HG02884 (cell line): ENCODE measurements at regions not wholly inside any gene's neighbourhood (a gene's known extent, or its start where the extent isn't known, plus 50 kb on each side); places are given as distances from the start of the nearest gene placed in this dataset.

Experiments used
- ATAC-seq: cut with Tn5 transposase; IDR thresholded peaks from one replicate; pipeline ENCODE4 v1.9.1; 2021; ENCODE audit warnings: mild to moderate bottlenecking, moderate library complexity; ENCODE audit not compliant: unreplicated experiment

DNA sequence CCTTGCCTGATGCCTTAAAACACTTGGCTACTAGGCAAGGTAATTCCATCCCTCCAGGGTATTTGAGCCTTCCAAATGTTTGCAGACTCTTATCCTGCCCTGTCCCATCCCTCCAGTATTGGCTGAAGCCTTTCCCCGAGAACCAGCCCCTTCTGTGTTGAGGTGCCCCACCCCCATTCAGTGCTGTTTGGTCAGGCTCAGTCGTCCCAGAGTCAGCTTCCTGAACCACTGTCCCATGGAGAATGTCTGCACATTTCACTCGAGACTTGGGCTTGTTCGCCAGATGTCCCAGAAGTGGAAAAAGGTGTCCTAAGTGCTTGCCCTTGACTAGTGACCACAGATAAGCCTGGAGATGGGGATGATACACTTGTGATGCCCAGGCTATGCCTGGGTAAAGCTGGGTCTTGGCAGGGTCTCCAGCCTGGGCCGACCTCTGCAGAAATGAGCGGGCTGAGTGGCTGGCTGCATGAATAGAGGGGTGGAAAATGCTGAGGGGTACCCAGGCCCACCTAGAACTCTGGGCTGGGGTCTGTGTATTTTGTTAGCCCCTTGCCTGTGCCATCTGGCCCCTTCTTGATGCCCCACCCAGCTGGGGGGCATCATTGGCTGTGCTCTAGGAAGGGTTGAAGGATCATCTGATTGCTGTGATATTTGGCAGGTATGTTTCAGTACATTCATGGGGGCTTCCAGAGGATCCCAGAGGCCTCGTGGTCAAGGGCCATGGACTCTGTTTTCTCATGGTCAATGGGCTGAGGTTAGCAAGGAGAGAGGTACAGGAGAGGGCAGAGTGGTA lies 178.4 kb downstream of the MACROH2A1 start:
- ATAC-seq: no peak

GRCh38 chr5:135219868-135220267 lies 179.2 kb downstream of the MACROH2A1 start:
- ATAC-seq: no peak

DNA sequence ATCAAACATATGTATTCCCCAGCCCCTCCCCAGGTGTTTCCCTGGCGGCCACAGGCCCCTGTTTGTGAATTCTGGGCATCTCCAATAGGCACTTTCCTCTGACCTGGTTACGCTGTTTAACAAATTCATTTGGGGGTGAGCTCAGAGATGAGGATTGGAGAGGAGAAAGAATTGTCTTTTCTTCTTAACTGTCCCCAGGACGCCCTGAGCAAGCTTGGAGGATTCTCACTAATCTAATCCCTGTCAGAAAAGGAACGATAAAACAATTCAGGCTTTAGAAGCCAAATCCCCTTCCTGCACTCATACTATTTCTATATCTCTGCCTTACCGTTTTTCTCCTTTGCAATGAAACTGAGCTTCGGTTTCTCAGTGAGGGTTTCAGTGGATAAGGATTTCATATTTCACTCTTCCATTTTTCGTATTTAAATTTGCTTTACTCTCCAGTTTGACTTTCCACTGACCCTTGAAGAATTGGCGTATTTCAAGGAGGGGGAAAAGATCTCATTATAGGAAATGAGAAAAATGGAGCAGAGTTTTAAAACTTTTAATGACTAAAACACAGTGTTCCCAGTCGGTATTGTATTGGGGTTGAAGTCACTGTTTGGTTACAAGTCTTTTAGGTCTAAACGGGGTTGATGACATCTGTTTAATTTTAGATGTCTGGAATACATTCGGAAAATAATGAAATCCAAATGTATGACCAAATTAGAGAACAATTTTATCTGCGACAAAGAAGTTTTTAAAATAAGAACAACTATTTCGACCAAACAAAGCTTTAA lies 180.1 kb downstream of the MACROH2A1 start:
- no peak for ATAC-seq

DNA sequence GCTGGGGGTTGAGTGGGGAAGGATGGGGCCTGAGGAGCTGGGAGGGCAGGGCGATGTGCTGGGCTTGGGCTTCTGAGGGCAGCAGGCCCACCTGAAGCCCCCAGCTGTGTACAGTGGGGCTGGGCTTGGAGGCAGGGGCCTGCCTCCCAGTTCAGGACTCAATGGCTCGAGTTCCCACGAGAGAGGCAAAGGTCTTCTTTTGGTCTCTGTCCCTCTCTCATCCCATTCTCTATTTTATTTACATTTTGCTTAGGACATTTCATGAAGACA lies 180.6 kb downstream of the MACROH2A1 start:
- ATAC-seq: no peak

GRCh38 chr5:135217669-135218485 lies 181.2 kb downstream of the MACROH2A1 start:
- ATAC-seq: no peak

- ATAC-seq: no peak
Measured at GRCh38 chr5:135216471-135217343, 182.3 kb downstream of the MACROH2A1 start.

GRCh38 chr5:135215617-135216470 lies 181.8 kb upstream of the PITX1 start:
- ATAC-seq: no peak

DNA sequence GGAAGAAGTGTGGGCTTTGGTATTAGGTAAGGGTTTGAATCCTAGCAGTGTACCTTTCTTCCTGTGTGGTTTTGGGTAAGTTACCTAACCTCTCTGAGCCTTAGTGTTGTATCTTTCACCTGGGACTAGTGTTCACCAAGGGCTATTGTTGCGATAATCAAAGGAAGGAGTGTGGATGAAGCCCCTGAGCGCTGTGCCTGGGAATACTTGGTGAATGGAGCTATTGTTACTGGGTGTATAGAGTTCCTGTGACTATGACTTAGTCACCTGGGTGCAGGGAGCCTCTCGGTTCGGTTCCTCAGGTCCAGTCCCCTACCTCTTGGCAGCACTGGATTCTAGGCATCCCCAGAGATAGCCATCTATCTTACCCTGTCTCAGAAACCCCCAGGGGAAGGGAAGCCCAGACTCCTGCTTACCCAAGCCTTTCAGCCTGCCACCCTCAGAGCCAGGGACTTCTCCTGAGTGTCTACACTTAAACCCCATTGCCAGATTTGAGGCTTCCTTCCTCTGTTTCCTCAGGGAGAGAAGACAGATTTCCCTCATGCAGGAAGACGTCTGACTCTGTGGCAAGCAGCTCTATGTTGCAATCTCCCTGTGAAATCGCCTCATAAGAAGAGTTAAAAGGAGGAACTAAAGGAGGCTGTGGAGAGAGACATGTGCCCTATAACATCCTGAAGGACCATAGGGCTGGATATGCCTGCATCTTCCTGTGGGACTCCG lies 181.0 kb upstream of the PITX1 start:
- ATAC-seq: no peak

DNA sequence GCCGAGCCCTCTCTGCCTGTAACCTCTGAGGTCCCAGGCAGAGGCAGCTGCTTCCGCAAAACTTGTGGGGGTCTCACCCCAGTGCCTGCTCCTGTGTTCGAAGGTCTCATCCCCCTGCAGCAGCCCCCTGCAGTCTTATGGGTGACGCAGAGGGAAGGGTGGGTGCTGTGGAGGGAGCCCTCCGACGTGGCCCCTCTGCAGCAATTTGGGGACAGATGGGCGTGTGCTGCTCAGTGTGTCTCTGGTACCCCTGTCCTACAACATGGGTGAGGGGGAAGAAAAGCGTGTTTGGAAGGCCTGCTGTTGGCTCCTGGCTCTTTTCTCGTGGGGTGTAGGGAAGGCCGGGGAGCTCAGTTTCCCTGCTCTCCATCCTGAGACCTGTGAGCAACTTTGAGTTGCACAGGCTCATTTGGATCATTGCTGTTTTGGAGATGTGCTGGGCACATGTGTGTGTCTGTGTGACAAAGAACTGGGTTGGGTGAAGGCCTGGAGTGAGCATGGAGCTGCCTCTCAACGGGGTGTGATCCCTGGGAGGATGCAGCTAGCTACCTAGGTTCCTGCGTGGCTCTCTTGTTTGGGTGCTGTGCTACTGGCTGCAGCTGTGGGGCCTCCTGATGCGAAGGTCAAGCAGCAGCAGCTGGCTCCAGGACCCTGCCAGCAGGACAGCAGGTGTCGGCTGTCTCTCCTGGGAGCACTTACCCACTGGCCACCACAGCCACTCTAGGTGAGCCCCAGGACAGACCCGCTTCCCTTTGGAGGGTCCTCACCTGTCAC lies 179.6 kb upstream of the PITX1 start:
- no peak for ATAC-seq

DNA sequence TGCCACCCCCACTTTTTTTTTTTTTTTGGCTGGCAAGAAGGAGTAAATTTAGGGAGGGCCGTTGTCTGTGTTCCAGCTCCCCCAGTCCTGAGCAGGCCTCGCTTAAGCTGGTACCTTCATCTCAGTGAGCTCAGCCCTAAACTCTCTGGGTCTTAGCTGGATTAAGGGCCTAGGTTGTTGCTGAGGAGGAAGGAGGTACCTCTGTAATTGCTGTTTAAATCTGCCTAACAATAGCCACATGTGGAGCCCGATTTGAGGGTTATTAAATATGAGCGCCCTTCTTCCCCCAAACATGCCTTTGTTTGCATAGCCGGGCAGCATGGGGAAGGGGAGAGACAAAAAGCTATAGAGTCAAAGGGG lies 179.0 kb upstream of the PITX1 start:
- no peak for ATAC-seq

- no peak for ATAC-seq
Measured at GRCh38 chr5:135212361-135213026, 178.5 kb upstream of the PITX1 start.

DNA sequence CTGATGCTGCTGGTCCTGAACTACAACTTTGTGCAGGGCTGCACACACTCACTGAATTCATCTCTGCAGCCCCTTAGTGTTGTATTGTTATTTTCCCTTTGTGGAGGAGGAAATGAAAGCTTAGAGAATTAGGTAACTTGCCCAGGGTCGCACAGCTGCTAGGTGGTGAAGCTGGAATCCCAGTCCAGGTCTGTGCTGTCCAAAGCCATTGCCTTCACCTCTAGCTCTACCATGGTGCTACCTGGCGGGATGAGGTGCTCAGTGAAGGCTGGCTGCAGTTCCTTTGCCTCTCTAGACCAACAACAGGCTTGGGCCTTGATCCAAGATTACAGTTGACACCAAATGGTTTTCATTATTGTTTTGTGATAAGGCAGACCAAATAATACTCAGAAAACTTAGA lies 177.8 kb upstream of the PITX1 start:
- no peak for ATAC-seq

GRCh38 chr5:135211083-135211790 lies 177.2 kb upstream of the PITX1 start:
- no peak for ATAC-seq

GRCh38 chr5:135210286-135211055 lies 176.4 kb upstream of the PITX1 start:
- no peak for ATAC-seq

DNA sequence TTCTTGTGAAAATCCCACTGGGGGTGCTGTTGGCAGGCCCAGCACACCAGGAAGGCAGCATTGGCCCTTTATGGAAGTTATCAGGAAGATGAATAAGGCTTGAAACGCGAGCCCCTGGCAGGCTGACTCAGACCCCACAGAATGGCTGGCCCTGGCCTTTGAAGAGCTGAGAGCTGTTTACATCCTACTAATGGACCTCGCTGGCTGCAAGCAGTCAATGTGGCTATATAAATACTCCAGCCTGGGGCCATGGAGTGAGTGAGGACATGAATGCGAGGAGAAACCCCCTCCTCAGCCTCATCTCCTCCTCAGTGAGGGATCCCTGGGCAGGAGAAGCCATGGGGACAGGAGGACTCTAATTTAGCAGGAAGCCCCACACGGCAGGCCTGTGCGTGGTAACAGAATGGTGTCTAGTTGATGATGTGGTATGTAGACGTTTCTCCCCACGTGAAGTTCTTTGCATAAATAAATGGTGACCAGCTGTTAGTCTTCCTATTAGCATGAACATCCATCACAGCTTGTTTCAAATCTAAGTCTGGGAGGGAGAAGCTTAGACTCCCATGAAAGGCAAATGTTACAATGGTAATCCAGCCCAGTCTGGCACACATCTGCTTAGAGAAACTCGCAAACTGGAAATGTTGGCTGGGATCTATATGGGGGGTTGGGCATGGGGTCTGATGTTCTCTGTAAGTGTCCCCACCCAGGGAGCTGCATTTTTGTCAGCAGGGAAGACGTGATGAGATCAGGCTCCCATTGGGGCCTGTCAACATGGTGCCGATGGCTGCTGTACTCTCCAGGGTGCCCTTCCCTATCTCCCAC lies 175.1 kb upstream of the PITX1 start:
- ATAC-seq: no peak

- no peak for ATAC-seq
Measured at GRCh38 chr5:135208555-135208902, 174.5 kb upstream of the PITX1 start.
